Heart right ventricle (tissue), 16 donors: ENCODE measurements at regions not wholly inside any gene's neighbourhood (a gene's known extent, or its start where the extent isn't known, plus 50 kb on each side); places are given as distances from the start of the nearest gene placed in this dataset.
"Not testable (repeated sequence)": the region's sequence is repeated elsewhere in the genome, so short reads cannot be mapped to it uniquely, and the experiment has no call there.

Experiments
- ATAC-seq, 8 donors: fragments of 200-7000 bp; cut with Tn5 transposase; one replicate each; pipeline ENCODE4 v1.9.1; 2020; ENCODE audit warnings: mild to moderate bottlenecking in 8 of 8, moderate library complexity in 8 of 8, moderate number of reproducible peaks in 1 of 8
- DNase-seq, 2 donors: peaks; one replicate each; pipeline ENCODE4 v3.0.0-alpha.2; 2020
- H3K27ac ChIP-seq, 10 donors: fragments of 200-600 bp; sonication (generic) in 2 of 10; one replicate each; pipeline versions ENCODE4 v1.5.0 to v1.8.0; 2020 to 2022; ENCODE audit warnings: mild to moderate bottlenecking in 3 of 10
- H3K27me3 ChIP-seq, 7 donors: fragments of 200-600 bp; one replicate each; pipeline ENCODE4 v1.8.0; 2021 to 2022; ENCODE audit warnings: mild to moderate bottlenecking in 2 of 7
- H3K36me3 ChIP-seq, 9 donors: fragments of 200-600 bp; sonication (generic) in 1 of 9; one replicate each; pipeline versions ENCODE4 v1.5.0 to v1.8.0; 2020 to 2022; ENCODE audit warnings: mild to moderate bottlenecking in 2 of 9
- H3K4me1 ChIP-seq, 9 donors: fragments of 200-600 bp; sonication (generic) in 1 of 9; one replicate each; pipeline versions ENCODE4 v1.5.0 to v1.8.0; 2020 to 2022; ENCODE audit warnings: mild to moderate bottlenecking in 4 of 9
- H3K4me3 ChIP-seq, 10 donors: fragments of 200-600 bp; sonication (generic) in 2 of 10; one replicate each; pipeline versions ENCODE4 v1.5.0 to v1.8.0; 2020 to 2022; ENCODE audit warnings: mild to moderate bottlenecking in 7 of 10, moderate library complexity in 2 of 10
- H3K9me3 ChIP-seq, 11 donors: fragments of 200-600 bp in 10 of 11; sonication (generic) in 2 of 11; one replicate each; pipeline versions ENCODE4 v1.5.0 to v1.8.0; 2013 to 2022; ENCODE audit warnings: mild to moderate bottlenecking in 2 of 11, control low read depth in 1 of 11, moderate library complexity in 1 of 11
- CTCF ChIP-seq, 9 donors: fragments of 200-600 bp; sonication (generic) in 2 of 9; IDR thresholded peaks; one replicate each; pipeline versions ENCODE4 v1.5.0 to v1.8.0; 2021 to 2022; ENCODE audit warnings: antibody characterized with exemption in 9 of 9, mild to moderate bottlenecking in 5 of 9, moderate library complexity in 1 of 9
- WGBS, 2 donors: extraction: QIAGEN DNeasy Blood & Tissue Kit; methylation state at CpG; one replicate each; pipeline ENCODE4 v1.1.7; 2013; ENCODE audit warnings: inconsistent platforms in 1 of 2; 5-methylcytosine and 5-hydroxymethylcytosine counted together
- intact Hi-C, 10 donors: fragments of 100-400 bp; cut with DNase I; formaldehyde crosslinking; loops; one replicate each; pipeline versions ENCODE4 v1.11.1 to v1.14.2; 2022
- donor health status: Arrhythmogenic right ventricular cardiomyopathy.
- donor health status: ischemic (EF 13 %, LVEDD 7.1; RV severe dilation, severe dysfunction).
- donor health status: healthy with polysubstance abuse.
- donor health status: DM: no; HTN: yes; CAD: no.
- donor health status: DM: no; HTN: no; CAD: no.
- donor health status: ischemic (EF 25% LVEDD 6.9; RV normal size, moderate dysfunction).
- donor health status: ischemic (EF 25% LVEDD 5.7; RV mildly dilated, moderate dysfunction).
- donor health status: healthy.
- donor health status: DM: yes; HTN: yes; CAD: no.
- donor health status: Ischemic cardiomyopathy.
- donor health status: ischemic (EF 35%, LVEDD 5.7; RV mildly dilated, moderate dysfunction).
- donor health status: nonischemic (EF 11% LVEDD 7.7; RV severe dilation, severe dysfunction).
- donor health status: DM: yes; HTN: yes; CAD: no.
- donor health status: PGD.
- donor health status: ischemic (EF 29% LVEDD 5.4; RV normal size, mild dysfunction).
- donor health status: nonischemic (EF 23%, LVEDD 6.1; RV moderate dilation, normal function).

GRCh38 chr10:29861811-29862505 is 197.4 kb downstream of the JCAD start:
- no peak for DNase-seq
- ATAC-seq, result no peak
- intact Hi-C loops, result loop anchor here in 1 of 10 donors (10.0 kb wide), 1 partner anchor 127 kb away; no protein-coding TSS in a partner anchor
- H3K27me3 ChIP-seq, result no peaks in the 10 kb centered on the region
- no peak for TF ChIP-seq CTCF (IDR thresholded peaks at IDR 0.05)
- H3K27ac ChIP-seq, result no peak overlapping the region
- WGBS, 2 donors, result 75 to 84% methylated on average over 4 of the region's 4 CpGs
- H3K9me3 ChIP-seq, result no peaks in the 10 kb centered on the region
- no peak overlapping the region for H3K4me3 ChIP-seq
- no peaks in the 10 kb centered on the region for H3K36me3 ChIP-seq
- peaks cover 0 to 13% (median 10%) of the 10 kb centered on the region in 9 donors for H3K4me1 ChIP-seq

- intact Hi-C loops, result loop anchor here in 1 of 10 donors (10.0 kb wide), 1 partner anchor 126 kb away; no protein-coding TSS in a partner anchor
- H3K36me3 ChIP-seq, H3K27me3 ChIP-seq, ATAC-seq, H3K9me3 ChIP-seq, DNase-seq, H3K27ac ChIP-seq, H3K4me3 ChIP-seq: not testable (repeated sequence)
- WGBS, 2 donors, result 96 to 98% methylated on average over 5 of the region's 5 CpGs
- peaks cover 0 to 13% (median 10%) of the 10 kb centered on the region in 9 donors for H3K4me1 ChIP-seq
Measured at GRCh38 chr10:29861231-29861630, 198.2 kb downstream of the JCAD start.

GRCh38 chr10:29860166-29860565 is 199.2 kb downstream of the JCAD start:
- 92 to 94% methylated on average over 9 of the region's 9 CpGs for WGBS, 2 donors
- Histone ChIP-seq H3K27ac (no peak overlapping the region), H3K4me3 (no peak overlapping the region), H3K9me3 (no peaks in the 10 kb centered on the region), H3K36me3 (no peaks in the 10 kb centered on the region), H3K4me1 (peaks cover 0 to 13% (median 10%) of the 10 kb centered on the region in 9 donors), H3K27me3 (no peaks in the 10 kb centered on the region)
- no peak for TF ChIP-seq CTCF (IDR thresholded peaks at IDR 0.05)
- no peak for DNase-seq
- intact Hi-C loops, result loop anchor here in 1 of 10 donors (10.0 kb wide), 1 partner anchor 125 kb away; no protein-coding TSS in a partner anchor
- no peak for ATAC-seq

GRCh38 chr10:29859521-29860130 is 199.8 kb downstream of the JCAD start:
- peaks cover 0 to 13% (median 10%) of the 10 kb centered on the region in 9 donors for H3K4me1 ChIP-seq
- no peaks in the 10 kb centered on the region for H3K27me3 ChIP-seq
- H3K36me3 ChIP-seq, result no peaks in the 10 kb centered on the region
- DNase-seq (no peak), ATAC-seq (no peak)
- no peaks in the 10 kb centered on the region for H3K9me3 ChIP-seq
- no peak for TF ChIP-seq CTCF (IDR thresholded peaks at IDR 0.05)
- no peak overlapping the region for H3K27ac ChIP-seq
- intact Hi-C loops, result loop anchor here in 8 of 10 donors (2.0 to 10.0 kb wide), 7 partner anchors 105 to 225 kb away; partner anchors contain the start of gene SVIL (in 1 of the 8)
- 93 to 97% methylated on average over 6 of the region's 6 CpGs for WGBS, 2 donors
- H3K4me3 ChIP-seq, result no peak overlapping the region
